Kidney (tissue), 13 donors: ENCODE measurements at regions not wholly inside any gene's neighbourhood (a gene's known extent, or its start where the extent isn't known, plus 50 kb on each side); places are given as distances from the start of the nearest gene placed in this dataset.

Experiments
- DNase-seq, 5 donors: peaks; one replicate each; pipeline ENCODE4 v3.0.0-alpha.2; 2013 to 2020
- FAIRE-seq: peaks from 2 replicates; lab custom pipeline; 2012; peaks lifted over from hg19 to GRCh38; lab: Jason Lieb, UNC
- H3K27ac ChIP-seq, 2 donors: one replicate each; pipeline ENCODE4 v1.7.0; 2013; ENCODE audit warnings: low read depth in 2 of 2, low read length in 2 of 2, inconsistent platforms in 1 of 2
- H3K27me3 ChIP-seq: one replicate; pipeline ENCODE4 v1.7.1; 2013; ENCODE audit warnings: low read length, inconsistent platforms; ENCODE audit not compliant: control insufficient read depth, insufficient read depth
- H3K36me3 ChIP-seq, 3 donors: one replicate each; pipeline versions ENCODE4 v1.7.0 to v1.7.1; 2013; ENCODE audit warnings: low read length in 3 of 3, control low read depth in 1 of 3, inconsistent platforms in 1 of 3; ENCODE audit not compliant: insufficient read depth in 3 of 3, control insufficient read depth in 2 of 3
- H3K4me1 ChIP-seq, 3 donors: one replicate each; pipeline versions ENCODE4 v1.7.0 to v1.7.1; 2013; ENCODE audit warnings: low read length in 3 of 3, inconsistent platforms in 1 of 3, low read depth in 1 of 3; ENCODE audit not compliant: control insufficient read depth in 2 of 3, insufficient read depth in 2 of 3
- H3K4me3 ChIP-seq, 3 donors: one replicate each; pipeline versions ENCODE4 v1.7.0 to v1.8.1; 2013; ENCODE audit warnings: low read length in 3 of 3, control low read depth in 1 of 3, inconsistent platforms in 1 of 3
- H3K9ac ChIP-seq, 3 donors: one replicate each; pipeline versions ENCODE4 v1.7.0 to v1.7.1; 2013; ENCODE audit warnings: low read length in 3 of 3, control low read depth in 1 of 3, inconsistent platforms in 1 of 3
- H3K9me3 ChIP-seq, 3 donors: one replicate each; pipeline versions ENCODE4 v1.7.0 to v1.7.1; 2013; ENCODE audit warnings: low read length in 3 of 3, control low read depth in 1 of 3, inconsistent platforms in 1 of 3; ENCODE audit not compliant: control insufficient read depth in 2 of 3, insufficient read depth in 1 of 3
- CTCF ChIP-seq: IDR thresholded peaks from 3 replicates; pipeline ENCODE4 v1.5.1; 2012; ENCODE audit warnings: mild to moderate bottlenecking, moderate library complexity, borderline replicate concordance; ENCODE audit not compliant: insufficient read depth; ENCODE audit errors: extremely low read depth
- intact Hi-C: fragments of 100-400 bp; cut with DNase I; formaldehyde crosslinking; loops from one replicate; pipeline ENCODE4 v1.11.1; 2022
- donor health status: control.
- donor health status: control.
- donor health status: control.
- donor health status: control.
- donor health status: control.
- donor health status: DM: yes; HTN: yes; CAD: no.
- donor health status: Normal renal cell carcinoma (clear cell type).

- H3K9ac ChIP-seq = no peak overlapping the region
- intact Hi-C loops = no loop called here
- no peaks in the 10 kb centered on the region for H3K4me1 ChIP-seq
- no peak for TF ChIP-seq CTCF
- FAIRE-seq = no peak
- no peak overlapping the region for H3K4me3 ChIP-seq
- no peaks in the 10 kb centered on the region for H3K27me3 ChIP-seq
- H3K9me3 ChIP-seq = no peaks in the 10 kb centered on the region
- DNase-seq = no peak
- no peak overlapping the region for H3K27ac ChIP-seq
- H3K36me3 ChIP-seq = no peaks in the 10 kb centered on the region
Measured at GRCh38 chr5:138696501-138696900, 56.7 kb upstream of the CTNNA1 start.

- no peaks in the 10 kb centered on the region for H3K36me3 ChIP-seq
- H3K9ac ChIP-seq = no peak overlapping the region
- no peak overlapping the region for H3K4me3 ChIP-seq
- H3K27me3 ChIP-seq = no peaks in the 10 kb centered on the region
- no peak overlapping the region for H3K27ac ChIP-seq
- DNase-seq (no peak), FAIRE-seq (no peak)
- intact Hi-C loops = no loop called here
- H3K4me1 ChIP-seq = no peaks in the 10 kb centered on the region
- no peak for TF ChIP-seq CTCF
- H3K9me3 ChIP-seq = no peaks in the 10 kb centered on the region
Measured at GRCh38 chr5:138695781-138696180, 57.4 kb upstream of the CTNNA1 start.

- no peak overlapping the region for H3K27ac ChIP-seq
- no peak overlapping the region for H3K9ac ChIP-seq
- intact Hi-C loops = no loop called here
- no peak overlapping the region for H3K4me3 ChIP-seq
- H3K9me3 ChIP-seq = no peaks in the 10 kb centered on the region
- FAIRE-seq = no peak
- no peaks in the 10 kb centered on the region for H3K27me3 ChIP-seq
- no peaks in the 10 kb centered on the region for H3K4me1 ChIP-seq
- H3K36me3 ChIP-seq = no peaks in the 10 kb centered on the region
- no peak for DNase-seq
- TF ChIP-seq CTCF = no peak
Measured at GRCh38 chr5:138694146-138694545, 59.1 kb upstream of the CTNNA1 start.

- DNase-seq = no peak
- intact Hi-C loops = no loop called here
- no peaks in the 10 kb centered on the region for H3K27me3 ChIP-seq
- no peak for TF ChIP-seq CTCF
- H3K4me1 ChIP-seq = no peaks in the 10 kb centered on the region
- no peaks in the 10 kb centered on the region for H3K9me3 ChIP-seq
- no peak overlapping the region for H3K27ac ChIP-seq
- H3K36me3 ChIP-seq = no peaks in the 10 kb centered on the region
- FAIRE-seq = no peak
- H3K9ac ChIP-seq = no peak overlapping the region
- no peak overlapping the region for H3K4me3 ChIP-seq
Measured at GRCh38 chr5:138692370-138692769, 60.9 kb upstream of the CTNNA1 start.
